NT2/D1 (cell line): ENCODE measurements at regions not wholly inside any gene's neighbourhood (a gene's known extent, or its start where the extent isn't known, plus 50 kb on each side); places are given as distances from the start of the nearest gene placed in this dataset.

Experiments used
- DNase-seq: peaks from one replicate; pipeline ENCODE4 v3.0.0-alpha.2; 2011; ENCODE audit warnings: low read depth, low spot score
- H3K27me3 ChIP-seq: 2 replicates; pipeline ENCODE4 v1.6.0; 2011; ENCODE audit warnings: mild to moderate bottlenecking; ENCODE audit not compliant: insufficient read length, insufficient read depth
- H3K36me3 ChIP-seq: 2 replicates; pipeline ENCODE4 v1.6.1; 2011; ENCODE audit warnings: mild to moderate bottlenecking, low read length, mixed read lengths; ENCODE audit not compliant: insufficient read depth, insufficient read length
- H3K4me1 ChIP-seq: 2 replicates; pipeline ENCODE4 v1.5.1; 2011; ENCODE audit not compliant: insufficient read depth, insufficient read length
- H3K4me3 ChIP-seq: 2 replicates; pipeline ENCODE4 v1.5.1; 2011; ENCODE audit warnings: low read depth; ENCODE audit not compliant: insufficient read length
- H3K9ac ChIP-seq: 2 replicates; pipeline ENCODE4 v1.6.0; 2011; ENCODE audit warnings: low read depth; ENCODE audit not compliant: insufficient read length
- H3K9me3 ChIP-seq: 2 replicates; pipeline ENCODE4 v1.5.1; 2011; ENCODE audit warnings: mild to moderate bottlenecking, low read length; ENCODE audit not compliant: insufficient read depth
- SUZ12 ChIP-seq: IDR thresholded peaks from 2 replicates; pipeline ENCODE4 v1.6.1; 2011; ENCODE audit not compliant: insufficient read length, insufficient read depth; ENCODE audit errors: extremely low read depth
- YY1 ChIP-seq: IDR thresholded peaks from 2 replicates; pipeline ENCODE4 v1.6.1; 2011; ENCODE audit not compliant: insufficient read length, insufficient read depth
- ZNF274 ChIP-seq: IDR thresholded peaks from 2 replicates; pipeline ENCODE4 v1.6.1; 2011; ENCODE audit warnings: mild to moderate bottlenecking, low read depth, low read length

- no peak overlapping the region for H3K9ac ChIP-seq
- H3K27me3 ChIP-seq = no peaks in the 10 kb centered on the region
- TF ChIP-seq ZNF274 = no peak
- no peak for TF ChIP-seq SUZ12
- TF ChIP-seq YY1 = no peak
- no peaks in the 10 kb centered on the region for H3K9me3 ChIP-seq
- no peak overlapping the region for H3K4me3 ChIP-seq
- H3K36me3 ChIP-seq = no peaks in the 10 kb centered on the region
- DNase-seq = no peak
- no peaks in the 10 kb centered on the region for H3K4me1 ChIP-seq
Measured at GRCh38 chr18:28712796-28713425, 536.0 kb upstream of the CDH2 start.

GRCh38 chr18:28712172-28712571, 535.2 kb upstream of the CDH2 start:
- Histone ChIP-seq H3K36me3 (no peaks in the 10 kb centered on the region), H3K9ac (no peak overlapping the region), H3K9me3 (no peaks in the 10 kb centered on the region), H3K4me1 (no peaks in the 10 kb centered on the region), H3K4me3 (no peak overlapping the region), H3K27me3 (no peaks in the 10 kb centered on the region)
- DNase-seq = no peak
- no peak for TF ChIP-seq SUZ12
- TF ChIP-seq ZNF274 = no peak
- TF ChIP-seq YY1 = no peak

GRCh38 chr18:28711096-28711495, 534.2 kb upstream of the CDH2 start:
- no peaks in the 10 kb centered on the region for H3K27me3 ChIP-seq
- no peaks in the 10 kb centered on the region for H3K36me3 ChIP-seq
- H3K9me3 ChIP-seq = no peaks in the 10 kb centered on the region
- no peak overlapping the region for H3K9ac ChIP-seq
- H3K4me1 ChIP-seq = no peaks in the 10 kb centered on the region
- H3K4me3 ChIP-seq = no peak overlapping the region
- TF ChIP-seq ZNF274 (no peak), SUZ12 (no peak), YY1 (no peak)
- DNase-seq = no peak

- Histone ChIP-seq H3K9ac (no peak overlapping the region), H3K27me3 (no peaks in the 10 kb centered on the region), H3K4me3 (no peak overlapping the region), H3K9me3 (no peaks in the 10 kb centered on the region), H3K4me1 (no peaks in the 10 kb centered on the region), H3K36me3 (no peaks in the 10 kb centered on the region)
- no peak for DNase-seq
- TF ChIP-seq ZNF274 (no peak), YY1 (no peak), SUZ12 (no peak)
Measured at GRCh38 chr18:28707006-28707405, 530.1 kb upstream of the CDH2 start.

- DNase-seq = no peak
- Histone ChIP-seq H3K4me1 (no peaks in the 10 kb centered on the region), H3K36me3 (no peaks in the 10 kb centered on the region), H3K9me3 (no peaks in the 10 kb centered on the region), H3K9ac (no peak overlapping the region), H3K4me3 (no peak overlapping the region), H3K27me3 (no peaks in the 10 kb centered on the region)
- TF ChIP-seq SUZ12 (no peak), ZNF274 (no peak), YY1 (no peak)
Measured at GRCh38 chr18:28706397-28706796, 529.5 kb upstream of the CDH2 start.

GRCh38 chr18:28705482-28705881, 528.6 kb upstream of the CDH2 start:
- H3K4me1 ChIP-seq = no peaks in the 10 kb centered on the region
- DNase-seq = no peak
- no peaks in the 10 kb centered on the region for H3K9me3 ChIP-seq
- no peak for TF ChIP-seq SUZ12
- TF ChIP-seq ZNF274 = no peak
- TF ChIP-seq YY1 = no peak
- H3K9ac ChIP-seq = no peak overlapping the region
- H3K4me3 ChIP-seq = no peak overlapping the region
- H3K36me3 ChIP-seq = no peaks in the 10 kb centered on the region
- no peaks in the 10 kb centered on the region for H3K27me3 ChIP-seq

- Histone ChIP-seq H3K36me3 (no peaks in the 10 kb centered on the region), H3K4me3 (no peak overlapping the region), H3K9ac (no peak overlapping the region), H3K27me3 (no peaks in the 10 kb centered on the region), H3K4me1 (no peaks in the 10 kb centered on the region), H3K9me3 (no peaks in the 10 kb centered on the region)
- no peak for DNase-seq
- no peak for TF ChIP-seq ZNF274
- no peak for TF ChIP-seq YY1
- no peak for TF ChIP-seq SUZ12
Measured at GRCh38 chr18:28692337-28692736, 515.4 kb upstream of the CDH2 start.

GRCh38 chr18:28691496-28691840, 514.5 kb upstream of the CDH2 start:
- Histone ChIP-seq H3K4me1 (no peaks in the 10 kb centered on the region), H3K27me3 (no peaks in the 10 kb centered on the region), H3K4me3 (no peak overlapping the region), H3K9ac (no peak overlapping the region), H3K36me3 (no peaks in the 10 kb centered on the region), H3K9me3 (no peaks in the 10 kb centered on the region)
- no peak for TF ChIP-seq ZNF274
- TF ChIP-seq SUZ12 = no peak
- TF ChIP-seq YY1 = no peak
- DNase-seq = no peak
